Gastroesophageal sphincter (tissue), 3 donors: ENCODE measurements at regions not wholly inside any gene's neighbourhood (a gene's known extent, or its start where the extent isn't known, plus 50 kb on each side); places are given as distances from the start of the nearest gene placed in this dataset.

Experiments used
- POLR2A ChIP-seq, 2 donors: fragments of 450-650 bp; IDR thresholded peaks; one replicate each; pipeline ENCODE4 v1.6.1; 2017; ENCODE audit warnings: antibody characterized with exemption in 2 of 2, mild to moderate bottlenecking in 2 of 2, moderate library complexity in 1 of 2
- TF ChIP-seq, protein P1 (sequence below), 4 experiments: fragments of 200-600 bp in 2 of 4; fragments of 450-650 bp in 2 of 4; sonication (generic) in 1 of 4; IDR thresholded peaks; one replicate each; pipeline ENCODE4 v1.5.1; 2017 to 2019; ENCODE audit warnings: antibody characterized with exemption in 4 of 4, mild to moderate bottlenecking in 2 of 4, moderate library complexity in 2 of 4

DNA sequence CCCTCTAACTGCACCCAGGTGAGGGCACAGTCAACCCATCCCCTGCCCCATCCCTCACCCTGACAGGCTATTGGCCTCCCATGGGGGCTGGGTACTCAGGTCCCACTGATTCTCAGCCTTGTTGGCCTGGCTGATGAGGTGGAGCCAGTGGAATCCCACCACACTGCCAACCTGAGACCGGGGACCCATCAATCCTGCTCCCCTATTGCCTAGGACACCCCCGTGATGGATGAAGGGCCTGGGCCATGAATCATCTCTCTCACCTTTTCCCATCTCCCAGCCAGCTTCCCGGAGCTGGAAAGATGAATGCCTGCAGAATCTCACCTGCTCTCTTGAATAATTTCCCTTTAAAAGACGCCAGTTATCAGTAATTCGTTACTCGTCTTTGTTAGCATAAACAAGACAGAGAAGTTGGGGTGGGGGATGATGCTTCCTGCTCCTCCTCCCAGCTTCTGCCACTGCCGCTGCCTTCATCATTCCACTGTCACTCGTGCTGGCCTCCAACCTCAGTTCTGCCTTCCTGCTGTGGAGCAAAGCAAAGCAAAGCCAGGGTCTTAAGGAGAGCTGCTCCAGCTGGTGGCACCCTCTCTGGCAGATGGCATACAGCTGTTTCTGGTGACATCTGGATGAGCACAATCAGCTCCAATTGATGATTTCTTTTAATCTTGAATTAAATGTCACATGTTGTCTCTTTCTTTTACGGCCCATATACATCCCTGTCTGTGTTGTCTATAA is 204.0 kb upstream of the NECTIN1 start:
- TF ChIP-seq POLR2A (IDR thresholded peaks at IDR 0.05) = no peak
- TF ChIP-seq, protein P1, sequence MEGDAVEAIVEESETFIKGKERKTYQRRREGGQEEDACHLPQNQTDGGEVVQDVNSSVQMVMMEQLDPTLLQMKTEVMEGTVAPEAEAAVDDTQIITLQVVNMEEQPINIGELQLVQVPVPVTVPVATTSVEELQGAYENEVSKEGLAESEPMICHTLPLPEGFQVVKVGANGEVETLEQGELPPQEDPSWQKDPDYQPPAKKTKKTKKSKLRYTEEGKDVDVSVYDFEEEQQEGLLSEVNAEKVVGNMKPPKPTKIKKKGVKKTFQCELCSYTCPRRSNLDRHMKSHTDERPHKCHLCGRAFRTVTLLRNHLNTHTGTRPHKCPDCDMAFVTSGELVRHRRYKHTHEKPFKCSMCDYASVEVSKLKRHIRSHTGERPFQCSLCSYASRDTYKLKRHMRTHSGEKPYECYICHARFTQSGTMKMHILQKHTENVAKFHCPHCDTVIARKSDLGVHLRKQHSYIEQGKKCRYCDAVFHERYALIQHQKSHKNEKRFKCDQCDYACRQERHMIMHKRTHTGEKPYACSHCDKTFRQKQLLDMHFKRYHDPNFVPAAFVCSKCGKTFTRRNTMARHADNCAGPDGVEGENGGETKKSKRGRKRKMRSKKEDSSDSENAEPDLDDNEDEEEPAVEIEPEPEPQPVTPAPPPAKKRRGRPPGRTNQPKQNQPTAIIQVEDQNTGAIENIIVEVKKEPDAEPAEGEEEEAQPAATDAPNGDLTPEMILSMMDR (IDR thresholded peaks at IDR 0.05) = no peak
